ENCODE measurements at regions not wholly inside any gene's neighbourhood (a gene's known extent, or its start where the extent isn't known, plus 50 kb on each side); places are given as distances from the start of the nearest gene placed in this dataset.

GRCh38 chr7:118720632-118721031 is 496.1 kb downstream of the ANKRD7 start:
- H3K4me2 ChIP-seq = no peak overlapping the region
- no peaks in the 10 kb centered on the region; the same call in 1 of the 2 replicates for H3K9me2 ChIP-seq (ENCODE audit: insufficient read depth)
- TF ChIP-seq EZH2 (IDR thresholded peaks at IDR 0.05; ENCODE audit: low read depth) (no peak), CTCF (conservative IDR thresholded peaks at IDR 0.05) (no peak)
- BruUV-seq (replicated peaks) = no TSS peak
- H3K4me3 ChIP-seq = no peak overlapping the region
- H3K9me3 ChIP-seq (ENCODE audit: insufficient read depth, low read depth) = no peaks in the 10 kb centered on the region
- no peak for DNase-seq
- no peaks in the 10 kb centered on the region for H3K79me2 ChIP-seq (ENCODE audit: low read depth)
- H4K20me1 ChIP-seq (ENCODE audit: insufficient read depth) = no peaks in the 10 kb centered on the region
- intact Hi-C loops (cut with micrococcal nuclease; ENCODE audit: unreplicated experiment) = no loop called here
- H3K36me3 ChIP-seq (ENCODE audit: low read depth) = no peaks in the 10 kb centered on the region
- POLR2A ChIA-PET (ENCODE audit: unreplicated experiment) = no interaction called here
- H3K27ac ChIP-seq = no peak overlapping the region
- no peaks in the 10 kb centered on the region for H3K4me1 ChIP-seq (replicated peaks; ENCODE audit: insufficient read depth)
- CTCF ChIA-PET = no interaction called here
- H3K27me3 ChIP-seq (ENCODE audit: insufficient read depth, low read depth) = no peaks in the 10 kb centered on the region
- H2AFZ ChIP-seq = no peak overlapping the region
- no peaks in the 10 kb centered on the region for H3F3A ChIP-seq (ENCODE audit: insufficient read depth, low read depth)

- Histone ChIP-seq H3K36me3 (ENCODE audit: low read depth) (no peaks in the 10 kb centered on the region), H3K79me2 (ENCODE audit: low read depth) (no peaks in the 10 kb centered on the region), H2AFZ (no peak overlapping the region), H3K9me3 (ENCODE audit: insufficient read depth, low read depth) (no peaks in the 10 kb centered on the region), H3F3A (ENCODE audit: insufficient read depth, low read depth) (no peaks in the 10 kb centered on the region), H3K27me3 (ENCODE audit: insufficient read depth, low read depth) (no peaks in the 10 kb centered on the region), H3K4me2 (no peak overlapping the region), H3K4me3 (no peak overlapping the region), H3K4me1 (replicated peaks; ENCODE audit: insufficient read depth) (no peaks in the 10 kb centered on the region), H3K9me2 (ENCODE audit: insufficient read depth) (no peaks in the 10 kb centered on the region), H4K20me1 (ENCODE audit: insufficient read depth) (no peaks in the 10 kb centered on the region), H3K27ac (no peak overlapping the region)
- ChIA-PET CTCF (no interaction called here), POLR2A (ENCODE audit: unreplicated experiment) (no interaction called here)
- DNase-seq = no peak
- intact Hi-C loops (cut with micrococcal nuclease; ENCODE audit: unreplicated experiment) = no loop called here
- no TSS peak for BruUV-seq (replicated peaks)
- no peak for TF ChIP-seq EZH2 (IDR thresholded peaks at IDR 0.05; ENCODE audit: low read depth)
- TF ChIP-seq CTCF (conservative IDR thresholded peaks at IDR 0.05) = no peak
Observed at GRCh38 chr7:118731854-118732253, 507.4 kb downstream of the ANKRD7 start.

DNA sequence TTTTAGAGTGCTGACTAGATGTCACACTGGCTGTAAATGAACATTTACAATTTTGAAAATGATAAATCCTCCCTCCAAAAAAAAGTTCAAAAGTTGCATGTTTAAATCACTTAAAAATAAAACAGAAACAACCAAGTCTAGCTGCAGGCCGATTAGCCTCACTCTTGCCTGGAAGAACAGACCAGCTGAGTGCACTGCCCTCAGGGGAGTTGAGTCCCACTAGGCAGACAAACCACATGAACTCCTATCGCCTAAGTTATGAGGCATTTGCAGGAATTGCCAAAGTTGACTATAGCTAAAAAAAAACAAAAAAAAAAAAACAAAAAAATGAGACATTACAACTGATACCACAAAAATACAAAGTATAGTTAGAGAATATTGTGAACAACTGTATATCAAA is 510.0 kb downstream of the ANKRD7 start:
- TF ChIP-seq EZH2 (IDR thresholded peaks at IDR 0.05; ENCODE audit: low read depth) (no peak), CTCF (conservative IDR thresholded peaks at IDR 0.05) (no peak)
- Histone ChIP-seq H3K9me2 (ENCODE audit: insufficient read depth) (no peaks in the 10 kb centered on the region), H3K27me3 (ENCODE audit: insufficient read depth, low read depth) (no peaks in the 10 kb centered on the region), H3K79me2 (ENCODE audit: low read depth) (no peaks in the 10 kb centered on the region), H2AFZ (no peak overlapping the region), H3K9me3 (ENCODE audit: insufficient read depth, low read depth) (no peaks in the 10 kb centered on the region), H4K20me1 (ENCODE audit: insufficient read depth) (no peaks in the 10 kb centered on the region), H3K4me2 (no peak overlapping the region), H3F3A (ENCODE audit: insufficient read depth, low read depth) (no peaks in the 10 kb centered on the region), H3K36me3 (ENCODE audit: low read depth) (no peaks in the 10 kb centered on the region), H3K4me3 (no peak overlapping the region), H3K27ac (no peak overlapping the region), H3K4me1 (replicated peaks; ENCODE audit: insufficient read depth) (no peaks in the 10 kb centered on the region)
- no peak for DNase-seq
- POLR2A ChIA-PET (ENCODE audit: unreplicated experiment) = no interaction called here
- CTCF ChIA-PET = interaction anchor here (0.6 kb wide), 1 partner anchor 181 kb away, joined by 3 read pairs; no protein-coding TSS in a partner anchor
- BruUV-seq (replicated peaks) = no TSS peak
- intact Hi-C loops (cut with micrococcal nuclease; ENCODE audit: unreplicated experiment) = no loop called here
